NCI-H2029 (cell line): ENCODE measurements at regions not wholly inside any gene's neighbourhood (a gene's known extent, or its start where the extent isn't known, plus 50 kb on each side); places are given as distances from the start of the nearest gene placed in this dataset.

Experiments used
- DNase-seq: peaks from one replicate; lab custom pipeline; 2025; lab: John Stamatoyannopoulos, UW

GRCh38 chr15:47405365-47406162 is 311.7 kb upstream of the SEMA6D start:
- DNase-seq: no peak

GRCh38 chr15:47407692-47408091 is 309.6 kb upstream of the SEMA6D start:
- DNase-seq: no peak

- no peak for DNase-seq
Observed at GRCh38 chr15:47409038-47409437, 308.3 kb upstream of the SEMA6D start.

GRCh38 chr15:47409600-47409999 is 307.7 kb upstream of the SEMA6D start:
- DNase-seq: no peak

- DNase-seq: no peak
Observed at GRCh38 chr15:47410247-47410646, 307.1 kb upstream of the SEMA6D start.

GRCh38 chr15:47411733-47412132 is 305.6 kb upstream of the SEMA6D start:
- no peak for DNase-seq

- DNase-seq: no peak
Observed at GRCh38 chr15:47412136-47412535, 305.2 kb upstream of the SEMA6D start.

- DNase-seq: no peak
Observed at GRCh38 chr15:47412802-47413201, 304.5 kb upstream of the SEMA6D start.

GRCh38 chr15:47414207-47414606 is 303.1 kb upstream of the SEMA6D start:
- DNase-seq: no peak

- no peak for DNase-seq
Observed at GRCh38 chr15:47415539-47415971, 301.8 kb upstream of the SEMA6D start.

GRCh38 chr15:47422881-47423665 is 294.2 kb upstream of the SEMA6D start:
- no peak for DNase-seq

- DNase-seq: no peak
Observed at GRCh38 chr15:47427463-47427862, 289.8 kb upstream of the SEMA6D start.

- DNase-seq: no peak
Observed at GRCh38 chr15:47429376-47429775, 287.9 kb upstream of the SEMA6D start.

- no peak for DNase-seq
Observed at GRCh38 chr15:47431501-47431900, 285.8 kb upstream of the SEMA6D start.

GRCh38 chr15:47432826-47433225 is 284.5 kb upstream of the SEMA6D start:
- no peak for DNase-seq

GRCh38 chr15:47434596-47434995 is 282.7 kb upstream of the SEMA6D start:
- no peak for DNase-seq

GRCh38 chr15:47437491-47437890 is 279.8 kb upstream of the SEMA6D start:
- DNase-seq: no peak

GRCh38 chr15:47439146-47440111 is 277.9 kb upstream of the SEMA6D start:
- DNase-seq: no peak

- no peak for DNase-seq
Observed at GRCh38 chr15:47442371-47442770, 274.9 kb upstream of the SEMA6D start.

GRCh38 chr15:47443839-47444238 is 273.5 kb upstream of the SEMA6D start:
- DNase-seq: no peak

- no peak for DNase-seq
Observed at GRCh38 chr15:47445723-47446392, 271.4 kb upstream of the SEMA6D start.
